HG03442 (cell line): ENCODE measurements at regions not wholly inside any gene's neighbourhood (a gene's known extent, or its start where the extent isn't known, plus 50 kb on each side); places are given as distances from the start of the nearest gene placed in this dataset.
A peak's percentile ranks its signal among the peaks of the same experiment; 100 is the strongest.

Experiments
- ATAC-seq: cut with Tn5 transposase; IDR thresholded peaks from one replicate; pipeline ENCODE4 v1.9.1; 2021; ENCODE audit warnings: mild to moderate bottlenecking, moderate library complexity; ENCODE audit not compliant: unreplicated experiment

DNA sequence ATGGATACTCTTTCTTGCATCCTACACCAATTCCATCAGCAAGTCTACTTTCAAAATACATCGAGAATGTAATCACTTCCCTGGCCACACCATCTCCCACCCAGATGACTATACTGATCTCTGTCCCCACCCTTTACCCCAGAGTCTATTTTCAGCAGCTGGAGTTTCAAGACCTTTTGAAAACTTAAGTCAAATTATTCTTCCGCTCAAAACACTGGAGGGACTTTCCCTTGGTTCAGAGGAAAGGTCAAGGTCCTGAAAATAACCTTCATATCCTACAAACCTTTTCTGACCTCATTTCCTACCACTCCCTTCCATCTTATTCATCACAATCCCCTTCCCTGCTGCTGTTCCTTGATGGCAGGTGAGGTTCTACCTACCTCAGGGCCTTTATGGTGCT, 58.8 kb upstream of the LYPD6 start:
- ATAC-seq = peak; percentile 92

DNA sequence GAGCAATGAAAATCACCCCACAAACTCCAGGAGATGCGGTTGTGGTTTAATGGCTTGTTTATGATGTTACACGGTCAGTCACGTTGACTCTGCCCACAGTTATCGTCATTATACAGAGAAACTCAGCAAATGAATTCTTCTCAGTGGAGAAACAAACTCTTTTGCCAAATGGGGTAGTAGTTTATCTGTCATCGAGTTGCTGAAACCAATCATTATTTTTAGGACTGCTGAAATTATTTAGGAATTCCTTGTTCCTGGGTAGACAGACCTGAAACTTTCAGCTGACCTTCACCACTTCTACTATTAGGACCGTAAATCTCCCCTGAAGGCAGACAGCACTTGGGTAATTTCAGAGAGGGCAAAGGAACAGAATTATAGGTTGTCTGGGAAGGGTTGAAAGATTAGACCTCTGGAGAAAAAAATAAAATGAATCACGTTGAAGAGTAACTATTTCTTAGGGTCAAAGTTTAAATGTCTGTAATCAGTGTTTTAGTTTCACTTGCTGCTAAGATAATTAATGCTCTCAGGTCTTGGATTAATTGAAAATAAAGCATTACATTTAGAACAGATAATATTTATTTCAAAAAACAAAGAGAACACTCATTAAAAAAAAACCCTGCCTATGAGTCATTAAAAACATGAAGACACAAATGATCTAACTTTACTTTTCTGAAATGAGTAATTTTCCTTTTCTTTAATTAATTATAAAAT, 52.1 kb upstream of the LYPD6 start:
- ATAC-seq = no peak

DNA sequence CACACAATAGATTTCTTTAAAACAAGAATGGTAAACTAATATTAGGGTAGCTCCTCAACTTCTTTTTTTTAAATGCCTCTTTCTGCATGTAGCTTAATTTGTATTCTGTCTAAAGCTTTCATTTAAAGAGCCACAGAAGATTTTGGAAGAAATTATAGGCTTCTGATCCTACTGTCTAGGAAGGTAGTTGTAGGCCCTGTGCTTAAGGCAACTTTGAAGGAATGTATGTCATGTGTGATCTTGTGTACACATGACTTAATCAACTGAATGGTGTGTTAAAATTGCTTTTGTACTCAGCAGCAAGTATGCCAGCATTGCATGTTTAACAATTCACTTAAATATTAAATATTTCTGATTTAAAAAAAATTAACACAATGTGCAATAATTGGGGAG, 51.5 kb upstream of the LYPD6 start:
- no peak for ATAC-seq
